ENCODE measurements at regions not wholly inside any gene's neighbourhood (a gene's known extent, or its start where the extent isn't known, plus 50 kb on each side); places are given as distances from the start of the nearest gene placed in this dataset.

DNA sequence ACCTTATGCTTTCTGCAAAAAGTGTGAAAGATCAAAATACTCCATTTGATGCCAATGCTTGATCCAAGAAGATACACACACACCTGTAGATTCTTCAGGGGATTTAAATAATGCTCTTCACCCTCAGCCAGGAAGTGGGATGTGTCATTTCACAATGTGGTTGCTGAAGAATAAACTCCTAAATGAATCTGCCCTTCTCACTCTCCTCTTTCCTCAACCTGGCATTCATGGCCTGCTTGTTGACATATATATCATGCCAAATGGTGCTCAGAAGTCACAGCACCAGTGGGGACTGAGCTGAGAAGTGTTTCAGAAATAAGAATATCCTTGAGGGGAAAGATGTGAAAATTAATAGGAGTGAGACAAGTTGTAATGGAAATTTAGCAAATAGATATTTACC, 146.6 kb upstream of the ARHGEF26 start:
- TF ChIP-seq, protein P1, sequence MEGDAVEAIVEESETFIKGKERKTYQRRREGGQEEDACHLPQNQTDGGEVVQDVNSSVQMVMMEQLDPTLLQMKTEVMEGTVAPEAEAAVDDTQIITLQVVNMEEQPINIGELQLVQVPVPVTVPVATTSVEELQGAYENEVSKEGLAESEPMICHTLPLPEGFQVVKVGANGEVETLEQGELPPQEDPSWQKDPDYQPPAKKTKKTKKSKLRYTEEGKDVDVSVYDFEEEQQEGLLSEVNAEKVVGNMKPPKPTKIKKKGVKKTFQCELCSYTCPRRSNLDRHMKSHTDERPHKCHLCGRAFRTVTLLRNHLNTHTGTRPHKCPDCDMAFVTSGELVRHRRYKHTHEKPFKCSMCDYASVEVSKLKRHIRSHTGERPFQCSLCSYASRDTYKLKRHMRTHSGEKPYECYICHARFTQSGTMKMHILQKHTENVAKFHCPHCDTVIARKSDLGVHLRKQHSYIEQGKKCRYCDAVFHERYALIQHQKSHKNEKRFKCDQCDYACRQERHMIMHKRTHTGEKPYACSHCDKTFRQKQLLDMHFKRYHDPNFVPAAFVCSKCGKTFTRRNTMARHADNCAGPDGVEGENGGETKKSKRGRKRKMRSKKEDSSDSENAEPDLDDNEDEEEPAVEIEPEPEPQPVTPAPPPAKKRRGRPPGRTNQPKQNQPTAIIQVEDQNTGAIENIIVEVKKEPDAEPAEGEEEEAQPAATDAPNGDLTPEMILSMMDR (IDR thresholded peaks at IDR 0.05 in 8 of 11, conservative IDR thresholded peaks at IDR 0.05 in 3 of 11) = no peak
- TF ChIP-seq POLR2A (IDR thresholded peaks at IDR 0.05) = no peak
- no peak for TF ChIP-seq POLR2AphosphoS5 (IDR thresholded peaks at IDR 0.05)

Data from spleen (tissue), 7 donors.